MM.1S (cell line): ENCODE measurements at regions not wholly inside any gene's neighbourhood (a gene's known extent, or its start where the extent isn't known, plus 50 kb on each side); places are given as distances from the start of the nearest gene placed in this dataset.

Source experiments
- DNase-seq: peaks from one replicate; pipeline ENCODE4 v3.0.0-alpha.2; 2015
- H2AFZ ChIP-seq: fragments of 300-600 bp; sonication (generic); 2 replicates; pipeline ENCODE4 v1.6.0; 2016; ENCODE audit warnings: antibody characterized with exemption, low read length
- H3F3A ChIP-seq: fragments of 300-600 bp; sonication (generic); 2 replicates; pipeline ENCODE4 v1.6.1; 2016; ENCODE audit warnings: mild to moderate bottlenecking, antibody characterized with exemption, low read length, moderate library complexity, mixed read lengths; ENCODE audit not compliant: insufficient read depth
- H3K27ac ChIP-seq: fragments of 300-600 bp; sonication (generic); 2 replicates; pipeline ENCODE4 v1.5.1; 2016; ENCODE audit warnings: mild to moderate bottlenecking, low read length
- H3K27me3 ChIP-seq: fragments of 300-600 bp; sonication (generic); replicated peaks from 2 replicates; pipeline ENCODE4 v1.6.0; 2016; ENCODE audit warnings: low read length; ENCODE audit not compliant: insufficient read depth
- H3K36me3 ChIP-seq: fragments of 300-600 bp; sonication (generic); replicated peaks from 2 replicates; pipeline ENCODE4 v1.6.1; 2016; ENCODE audit warnings: mild to moderate bottlenecking, low read length, mixed read lengths; ENCODE audit not compliant: insufficient read depth
- H3K4me1 ChIP-seq: fragments of 300-600 bp; sonication (generic); 2 replicates; pipeline ENCODE4 v1.6.1; 2016; ENCODE audit warnings: low read length, mixed read lengths
- H3K4me2 ChIP-seq: fragments of 300-600 bp; sonication (generic); 2 replicates; pipeline ENCODE4 v1.6.0; 2016; ENCODE audit warnings: low read depth, low read length
- H3K4me3 ChIP-seq: fragments of 300-600 bp; sonication (generic); 2 replicates; pipeline ENCODE4 v1.5.1; 2016; ENCODE audit warnings: low read length, mixed read lengths
- H3K79me2 ChIP-seq: fragments of 300-600 bp; sonication (generic); 2 replicates; pipeline ENCODE4 v1.6.1; 2016; ENCODE audit warnings: mixed run types, low read length, mixed read lengths
- H3K9ac ChIP-seq: fragments of 300-600 bp; sonication (generic); 2 replicates; pipeline ENCODE4 v1.6.1; 2016; ENCODE audit warnings: low read length, mixed read lengths
- H3K9me2 ChIP-seq: fragments of 300-600 bp; sonication (generic); replicated peaks from 2 replicates; pipeline ENCODE4 v1.6.1; 2016; ENCODE audit warnings: mild to moderate bottlenecking, low read length, mixed read lengths; ENCODE audit not compliant: insufficient read depth
- H3K9me3 ChIP-seq: fragments of 300-600 bp; sonication (generic); replicated peaks from 2 replicates; pipeline ENCODE4 v1.6.1; 2016; ENCODE audit warnings: mild to moderate bottlenecking, low read length, mixed read lengths; ENCODE audit not compliant: insufficient read depth
- H4K20me1 ChIP-seq: fragments of 300-600 bp; sonication (generic); 2 replicates; pipeline ENCODE4 v1.6.1; 2016; ENCODE audit warnings: mild to moderate bottlenecking, low read length, moderate library complexity, mixed read lengths; ENCODE audit not compliant: insufficient read depth
- CTCF ChIP-seq: fragments of 300-600 bp; sonication (generic); IDR thresholded peaks from 2 replicates; pipeline ENCODE4 v1.5.1; 2016; ENCODE audit warnings: antibody characterized with exemption, low read length, mixed read lengths
- EZH2 ChIP-seq: fragments of 300-600 bp; sonication (generic); optimal IDR thresholded peaks from 2 replicates; pipeline ENCODE3; 2017; ENCODE audit warnings: low read depth, mild to moderate bottlenecking, antibody characterized with exemption, low read length, mixed read lengths
- EZH2phosphoT487 ChIP-seq: fragments of 300-600 bp; sonication (generic); IDR thresholded peaks from 2 replicates; pipeline ENCODE4 v1.6.1; 2018; ENCODE audit warnings: antibody characterized with exemption, low read length

GRCh38 chr12:42732908-42733411, 143.4 kb upstream of the PRICKLE1 start:
- no peak for DNase-seq
- no peak overlapping the region for H3K4me3 ChIP-seq
- no peak overlapping the region for H3K9ac ChIP-seq
- H3K4me1 ChIP-seq: no peaks in the 10 kb centered on the region
- no peaks in the 10 kb centered on the region for H3F3A ChIP-seq
- H3K27me3 ChIP-seq: no peaks in the 10 kb centered on the region
- H3K27ac ChIP-seq: no peak overlapping the region
- no peaks in the 10 kb centered on the region for H3K9me3 ChIP-seq
- H3K79me2 ChIP-seq: no peaks in the 10 kb centered on the region
- TF ChIP-seq EZH2 (no peak), CTCF (no peak), EZH2phosphoT487 (no peak)
- no peak overlapping the region for H2AFZ ChIP-seq
- H3K9me2 ChIP-seq: no peaks in the 10 kb centered on the region
- no peak overlapping the region for H3K4me2 ChIP-seq
- H4K20me1 ChIP-seq: no peaks in the 10 kb centered on the region
- no peaks in the 10 kb centered on the region for H3K36me3 ChIP-seq

DNA sequence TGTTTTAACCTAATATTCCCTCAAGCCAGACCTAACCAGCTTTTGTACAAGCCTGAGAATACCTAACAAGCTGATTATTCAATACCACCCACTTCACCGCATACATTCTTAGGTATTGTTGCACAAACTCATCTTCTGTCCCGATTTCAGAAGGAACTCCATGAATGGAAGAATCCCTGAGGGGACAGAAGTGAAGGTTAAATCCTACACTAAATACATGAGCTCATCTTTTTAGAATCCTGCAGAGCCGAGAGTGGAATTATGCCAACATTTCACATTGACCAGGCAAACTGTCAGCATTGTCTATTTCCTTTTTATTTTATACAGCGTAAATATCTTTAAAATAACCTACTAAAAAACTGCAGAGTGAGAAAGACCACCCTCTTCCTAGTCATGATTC, 140.7 kb upstream of the PRICKLE1 start:
- H3F3A ChIP-seq: no peaks in the 10 kb centered on the region
- TF ChIP-seq EZH2phosphoT487 (no peak), CTCF (no peak), EZH2 (no peak)
- H3K27me3 ChIP-seq: no peaks in the 10 kb centered on the region
- no peaks in the 10 kb centered on the region for H3K9me2 ChIP-seq
- no peak overlapping the region for H3K4me2 ChIP-seq
- no peak overlapping the region for H3K4me3 ChIP-seq
- no peak overlapping the region for H3K27ac ChIP-seq
- H3K4me1 ChIP-seq: no peaks in the 10 kb centered on the region
- H2AFZ ChIP-seq: no peak overlapping the region
- H3K36me3 ChIP-seq: no peaks in the 10 kb centered on the region
- H3K9me3 ChIP-seq: no peaks in the 10 kb centered on the region
- no peak overlapping the region for H3K9ac ChIP-seq
- no peaks in the 10 kb centered on the region for H3K79me2 ChIP-seq
- no peak for DNase-seq
- no peaks in the 10 kb centered on the region for H4K20me1 ChIP-seq

- H3K27ac ChIP-seq: no peak overlapping the region
- no peak overlapping the region for H3K9ac ChIP-seq
- DNase-seq: no peak
- H3K4me2 ChIP-seq: no peak overlapping the region
- no peak overlapping the region for H2AFZ ChIP-seq
- H3K79me2 ChIP-seq: no peaks in the 10 kb centered on the region
- no peak overlapping the region for H3K4me3 ChIP-seq
- no peaks in the 10 kb centered on the region for H4K20me1 ChIP-seq
- TF ChIP-seq EZH2 (no peak), EZH2phosphoT487 (no peak), CTCF (no peak)
- H3F3A ChIP-seq: no peaks in the 10 kb centered on the region
- H3K9me2 ChIP-seq: no peaks in the 10 kb centered on the region
- H3K27me3 ChIP-seq: no peaks in the 10 kb centered on the region
- H3K9me3 ChIP-seq: no peaks in the 10 kb centered on the region
- no peaks in the 10 kb centered on the region for H3K4me1 ChIP-seq
- no peaks in the 10 kb centered on the region for H3K36me3 ChIP-seq
These were observed 140.0 kb upstream of the PRICKLE1 start for GRCh38 chr12:42729535-42729900.
